Fibroblast of mammary gland (primary cell): ENCODE measurements at regions not wholly inside any gene's neighbourhood (a gene's known extent, or its start where the extent isn't known, plus 50 kb on each side); places are given as distances from the start of the nearest gene placed in this dataset.

ENCODE experiments used
- DNase-seq: peaks from one replicate; pipeline ENCODE4 v3.0.0-alpha.2; 2010; ENCODE audit warnings: low read depth
- H3K4me3 ChIP-seq: 2 replicates; pipeline ENCODE4 v1.5.1; 2011; ENCODE audit warnings: low read depth, mild to moderate bottlenecking, low read length, moderate library complexity; ENCODE audit not compliant: control insufficient read depth
- CTCF ChIP-seq: conservative IDR thresholded peaks from 2 replicates; pipeline ENCODE4 v1.5.1; 2011; ENCODE audit warnings: low read depth, low read length, inconsistent platforms; ENCODE audit not compliant: control insufficient read depth, insufficient read depth

- no peak for TF ChIP-seq CTCF
These were observed 164.2 kb upstream of the PLN start for GRCh38 chr6:118383924-118384323.

GRCh38 chr6:118386975-118387374 lies 161.1 kb upstream of the PLN start:
- no peak for DNase-seq
- H3K4me3 ChIP-seq, result no peak overlapping the region
- TF ChIP-seq CTCF, result no peak

More at GRCh38 chr6:118383924-118384323, 164.2 kb upstream of the PLN start:
- DNase-seq, result peak; percentile 26
- no peak overlapping the region for H3K4me3 ChIP-seq

GRCh38 chr6:118387921-118388701 lies 160.0 kb upstream of the PLN start:
- no peak for TF ChIP-seq CTCF
- peak; percentile 87 for DNase-seq

GRCh38 chr6:118391086-118391485 lies 157.0 kb upstream of the PLN start:
- no peak for DNase-seq
- TF ChIP-seq CTCF, result no peak
- H3K4me3 ChIP-seq, result no peak overlapping the region

More at GRCh38 chr6:118387921-118388701, 160.0 kb upstream of the PLN start:
- H3K4me3 ChIP-seq, result no peak overlapping the region

- DNase-seq, result no peak
- no peak for TF ChIP-seq CTCF
These were observed 154.0 kb upstream of the PLN start for GRCh38 chr6:118394106-118394505.

GRCh38 chr6:118396969-118397368 lies 151.1 kb upstream of the PLN start:
- TF ChIP-seq CTCF, result no peak
- no peak for DNase-seq
- no peak overlapping the region for H3K4me3 ChIP-seq

More at GRCh38 chr6:118394106-118394505, 154.0 kb upstream of the PLN start:
- no peak overlapping the region for H3K4me3 ChIP-seq
